ENCODE measurements at regions not wholly inside any gene's neighbourhood (a gene's known extent, or its start where the extent isn't known, plus 50 kb on each side); places are given as distances from the start of the nearest gene placed in this dataset.

GRCh38 chr5:104223885-104224773 is 661.5 kb upstream of the NUDT12 start:
- no peak for TF ChIP-seq CTCF (IDR thresholded peaks at IDR 0.05)
- H3K4me1 ChIP-seq: no peaks in the 10 kb centered on the region

GRCh38 chr5:104218200-104218599 is 655.6 kb upstream of the NUDT12 start:
- H3K4me3 ChIP-seq: no peak overlapping the region
- H3K27ac ChIP-seq: no peak overlapping the region
- no peaks in the 10 kb centered on the region for H3K27me3 ChIP-seq
- H3K9me3 ChIP-seq: no peaks in the 10 kb centered on the region
- TF ChIP-seq CTCF (IDR thresholded peaks at IDR 0.05): no peak
- H3K4me1 ChIP-seq: no peaks in the 10 kb centered on the region
- no peak for DNase-seq (ENCODE audit: low spot score)
- H3K36me3 ChIP-seq: no peaks in the 10 kb centered on the region

More at GRCh38 chr5:104223885-104224773, 661.5 kb upstream of the NUDT12 start:
- Histone ChIP-seq H3K9me3 (no peaks in the 10 kb centered on the region), H3K4me3 (no peak overlapping the region), H3K27ac (no peak overlapping the region), H3K27me3 (no peaks in the 10 kb centered on the region), H3K36me3 (no peaks in the 10 kb centered on the region)
- no peak for DNase-seq (ENCODE audit: low spot score)

- no peak for DNase-seq (ENCODE audit: low spot score)
- H3K36me3 ChIP-seq: no peaks in the 10 kb centered on the region
- no peak overlapping the region for H3K27ac ChIP-seq
- no peaks in the 10 kb centered on the region for H3K4me1 ChIP-seq
- TF ChIP-seq CTCF (IDR thresholded peaks at IDR 0.05): no peak
- H3K4me3 ChIP-seq: no peak overlapping the region
- no peaks in the 10 kb centered on the region for H3K9me3 ChIP-seq
- no peaks in the 10 kb centered on the region for H3K27me3 ChIP-seq
Measured at GRCh38 chr5:104213216-104213615, 650.6 kb upstream of the NUDT12 start.

DNA sequence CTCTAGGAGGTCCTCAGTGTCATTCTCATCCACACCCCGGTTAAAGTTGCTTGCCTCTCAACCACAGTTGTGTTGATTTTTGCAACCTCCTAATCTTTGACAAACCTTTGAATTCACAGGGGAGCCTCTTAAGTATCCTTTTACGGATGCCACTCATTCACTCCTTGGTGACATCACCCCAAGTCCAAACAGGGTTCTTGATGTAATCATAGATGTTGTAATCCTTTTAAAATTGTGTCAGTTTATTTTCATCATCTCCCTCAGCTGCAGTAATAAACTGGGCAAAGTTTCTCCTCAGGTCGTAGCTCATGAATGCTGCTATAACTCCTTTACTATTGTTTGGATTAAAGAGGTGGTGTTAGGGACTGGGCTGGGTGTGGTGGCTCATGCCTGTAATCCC is 637.2 kb upstream of the NUDT12 start:
- no peak for TF ChIP-seq CTCF (IDR thresholded peaks at IDR 0.05)
- Histone ChIP-seq H3K9me3 (no peaks in the 10 kb centered on the region), H3K4me1 (no peaks in the 10 kb centered on the region), H3K36me3 (no peaks in the 10 kb centered on the region), H3K4me3 (no peak overlapping the region), H3K27ac (no peak overlapping the region), H3K27me3 (no peaks in the 10 kb centered on the region)
- no peak for DNase-seq (ENCODE audit: low spot score)

DNA sequence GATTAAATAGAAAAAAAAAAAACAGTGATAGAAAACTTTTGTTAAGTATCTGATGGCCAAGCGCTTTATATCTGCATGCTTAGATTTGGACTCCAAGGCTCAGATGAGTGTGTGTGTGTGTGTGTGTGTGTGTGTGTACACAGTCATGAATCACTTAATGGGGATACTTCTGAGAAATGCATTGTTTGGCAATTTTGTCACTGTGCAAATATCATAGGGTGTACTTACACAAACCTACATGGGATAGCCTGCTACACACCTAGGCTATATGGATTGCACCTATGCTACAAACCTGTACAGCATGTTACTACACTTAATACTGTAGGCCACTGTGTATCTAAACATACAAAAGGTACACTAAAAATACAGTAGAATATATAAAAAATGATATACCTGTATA is 635.6 kb upstream of the NUDT12 start:
- DNase-seq (ENCODE audit: low spot score): no peak
- H3K27me3 ChIP-seq: no peaks in the 10 kb centered on the region
- no peaks in the 10 kb centered on the region for H3K9me3 ChIP-seq
- no peak overlapping the region for H3K4me3 ChIP-seq
- H3K27ac ChIP-seq: no peak overlapping the region
- no peak for TF ChIP-seq CTCF (IDR thresholded peaks at IDR 0.05)
- no peaks in the 10 kb centered on the region for H3K36me3 ChIP-seq
- no peaks in the 10 kb centered on the region for H3K4me1 ChIP-seq

DNA sequence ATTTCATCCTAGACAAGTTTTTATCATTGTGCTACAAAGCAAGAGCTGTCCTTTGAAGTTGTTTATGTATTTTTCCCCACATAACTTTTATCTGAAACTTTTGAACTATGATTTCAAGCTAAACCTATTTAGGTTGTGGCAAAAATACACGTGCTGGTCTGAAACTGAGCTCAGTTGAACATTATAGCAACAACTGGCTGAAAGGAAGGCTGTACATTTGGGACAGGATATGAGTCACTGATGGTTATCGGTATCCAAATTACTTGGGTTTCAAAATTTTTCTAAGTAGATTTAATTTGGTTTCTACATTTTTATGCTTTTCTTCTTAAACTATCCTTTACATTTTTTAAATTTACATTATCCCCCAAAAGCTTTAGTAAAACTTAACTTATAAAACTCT is 627.3 kb upstream of the NUDT12 start:
- Histone ChIP-seq H3K36me3 (no peaks in the 10 kb centered on the region), H3K4me1 (no peaks in the 10 kb centered on the region), H3K9me3 (no peaks in the 10 kb centered on the region), H3K27ac (no peak overlapping the region), H3K27me3 (no peaks in the 10 kb centered on the region), H3K4me3 (no peak overlapping the region)
- no peak for TF ChIP-seq CTCF (IDR thresholded peaks at IDR 0.05)
- DNase-seq (ENCODE audit: low spot score): no peak
